Activated naive CD4-positive, alpha-beta T cell (primary cell): ENCODE measurements at regions not wholly inside any gene's neighbourhood (a gene's known extent, or its start where the extent isn't known, plus 50 kb on each side); places are given as distances from the start of the nearest gene placed in this dataset.
"Not testable (repeated sequence)": the region's sequence is repeated elsewhere in the genome, so short reads cannot be mapped to it uniquely, and the experiment has no call there.

Experiments used
- DNase-seq, 4 experiments: peaks; one replicate each; lab custom pipeline; 2025; lab: John Stamatoyannopoulos, UW

DNA sequence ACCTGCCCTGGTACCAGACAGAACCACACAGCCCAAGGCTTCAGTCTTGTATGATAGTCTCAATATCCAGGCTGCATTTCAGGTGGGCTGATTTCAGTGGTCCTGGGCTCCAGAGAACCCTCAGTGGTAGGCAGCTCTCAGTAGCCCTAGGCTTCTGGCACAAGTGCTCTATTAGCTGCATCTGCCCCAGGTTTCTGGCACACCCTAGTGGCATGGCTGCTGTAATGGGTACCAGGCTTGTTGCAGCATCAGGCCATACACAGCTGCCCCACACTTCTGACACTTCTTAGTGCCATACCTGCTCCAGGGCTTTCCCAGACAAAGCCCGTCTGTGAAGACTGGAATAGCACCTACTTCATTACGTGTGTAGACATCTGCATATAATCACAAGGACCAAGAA, 1062.2 kb upstream of the EPHA6 start:
- no peak for DNase-seq

GRCh38 chr3:95758707-95759106, 1055.7 kb upstream of the EPHA6 start:
- DNase-seq, result no peak

DNA sequence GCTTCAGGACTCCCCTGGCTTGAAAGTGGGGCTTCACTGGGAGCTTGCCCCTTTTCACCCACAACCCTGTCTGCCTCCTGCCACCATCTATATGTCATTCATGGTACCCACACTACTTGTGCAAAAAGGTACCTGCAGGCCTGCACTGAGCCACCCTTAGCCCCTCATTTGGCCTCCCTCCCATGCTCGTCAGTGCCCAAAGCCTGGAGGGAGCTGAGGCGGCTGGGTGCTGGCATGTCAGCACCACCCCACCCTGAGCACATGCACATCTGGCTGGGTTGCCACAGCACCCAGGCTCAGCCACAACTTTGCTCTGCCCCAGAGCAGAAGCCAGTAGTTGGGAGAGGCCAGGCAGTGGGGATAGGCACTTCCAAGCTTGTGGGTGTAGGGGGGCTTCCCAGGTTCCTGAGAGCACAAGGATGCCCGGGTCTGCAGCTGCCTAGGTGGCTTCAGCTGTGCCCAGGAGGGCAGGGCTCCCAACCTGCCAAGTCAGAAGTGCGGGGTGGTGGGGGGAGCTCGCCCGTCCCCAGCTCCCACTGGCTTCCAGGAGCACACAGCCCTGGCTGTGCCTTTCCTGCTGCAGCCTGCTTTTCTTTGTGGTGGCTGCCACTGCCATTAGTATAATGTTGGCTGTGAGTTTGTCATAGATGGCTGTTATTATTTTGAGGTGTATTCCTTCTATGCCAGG, 1054.6 kb upstream of the EPHA6 start:
- no peak for DNase-seq

GRCh38 chr3:95775486-95776094, 1038.8 kb upstream of the EPHA6 start:
- no peak for DNase-seq

DNA sequence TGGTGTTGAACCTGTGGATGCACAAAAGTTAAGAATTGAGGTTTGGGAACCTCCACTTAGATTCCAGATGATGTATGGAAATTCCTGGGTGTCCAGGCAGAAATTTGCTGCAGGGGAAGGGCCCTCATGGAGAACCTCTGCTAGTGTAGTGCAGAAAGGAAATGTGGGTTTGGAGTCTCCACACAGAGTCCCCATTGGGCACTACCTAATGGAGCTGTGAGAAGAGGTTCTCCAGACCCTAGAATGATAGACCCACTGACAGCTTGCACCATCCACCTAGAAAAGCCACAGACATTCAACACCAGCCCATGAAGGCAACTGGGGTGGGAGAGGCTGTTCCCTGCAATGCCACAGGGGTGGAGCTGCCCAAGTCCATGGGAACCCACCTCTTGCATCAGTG, 1032.8 kb upstream of the EPHA6 start:
- DNase-seq, result no peak

DNA sequence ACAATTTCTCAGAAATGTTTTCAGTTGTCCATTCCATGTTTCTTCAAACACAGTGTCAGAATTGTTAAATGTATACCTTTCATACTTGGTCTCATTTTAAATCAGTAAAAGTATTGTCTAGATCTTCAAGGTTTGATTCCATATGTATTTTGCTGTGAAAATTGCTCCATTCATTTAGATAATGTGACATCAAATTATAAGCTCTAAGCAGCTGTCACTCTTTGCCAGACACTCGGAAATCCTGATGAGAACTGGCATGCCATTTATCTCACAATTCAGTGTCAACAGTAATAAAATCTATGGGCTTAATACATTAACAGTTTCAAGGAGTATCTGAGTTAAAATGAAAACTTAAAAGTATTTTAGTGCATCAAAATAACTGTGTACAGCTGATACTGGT, 1025.3 kb upstream of the EPHA6 start:
- DNase-seq, result no peak

GRCh38 chr3:95797081-95797480, 1017.3 kb upstream of the EPHA6 start:
- no peak for DNase-seq

DNA sequence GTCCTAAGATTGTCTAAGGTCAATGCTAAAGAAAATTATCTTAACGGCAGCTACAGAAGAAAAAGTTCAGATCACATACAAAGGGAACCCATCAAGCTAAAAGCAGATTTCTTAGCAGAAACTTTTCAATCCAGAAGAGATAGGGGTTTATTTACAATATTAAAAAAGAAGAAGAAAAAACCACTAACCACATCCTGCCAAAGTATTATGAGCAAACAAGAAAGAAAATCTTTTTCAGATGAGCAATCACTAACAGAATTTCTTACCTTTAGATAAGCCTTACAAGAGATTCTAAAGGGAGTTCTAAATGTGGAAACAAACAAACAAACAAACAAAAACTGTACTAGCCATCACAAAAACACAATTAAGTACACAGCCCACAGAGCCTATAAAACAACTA, 1015.8 kb upstream of the EPHA6 start:
- DNase-seq, result no peak

DNA sequence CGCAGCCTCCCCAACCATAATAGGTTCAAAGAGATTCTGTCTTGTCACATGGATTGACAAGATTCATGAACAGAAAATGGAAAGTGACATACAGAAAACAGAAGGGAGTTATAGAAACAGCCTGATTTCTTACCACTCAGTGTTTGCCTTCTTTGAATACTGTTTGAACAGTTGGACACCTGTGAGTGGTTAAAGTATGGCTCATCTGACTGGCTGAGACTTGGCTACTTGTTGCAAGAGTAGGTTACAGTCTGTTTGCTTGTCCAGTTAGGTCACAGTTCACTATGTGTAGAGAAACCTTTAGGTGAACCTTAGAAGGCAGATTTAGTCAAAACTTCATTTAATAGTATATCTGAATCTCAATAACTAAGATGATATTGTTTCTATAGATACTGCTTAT, 1003.9 kb upstream of the EPHA6 start:
- DNase-seq, result no peak

DNA sequence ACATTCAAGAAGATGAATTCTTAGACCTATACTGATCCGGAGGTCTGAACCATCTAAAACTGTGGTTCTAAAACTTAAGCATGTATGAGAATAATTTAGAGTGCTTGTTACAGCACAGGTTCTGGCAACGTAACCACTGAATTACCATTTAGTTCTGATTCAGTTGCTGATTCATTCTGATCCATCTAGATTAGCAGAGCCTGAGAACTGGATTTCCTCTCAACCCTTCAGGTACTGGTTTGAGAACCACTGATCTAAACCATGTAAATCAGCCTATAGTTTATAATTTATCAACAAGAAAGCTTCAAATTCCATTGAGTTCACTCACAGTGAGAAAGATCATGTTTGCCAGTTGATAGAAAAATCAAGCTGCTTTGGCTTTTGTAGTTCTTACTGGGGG, 1001.1 kb upstream of the EPHA6 start:
- DNase-seq, result no peak

DNA sequence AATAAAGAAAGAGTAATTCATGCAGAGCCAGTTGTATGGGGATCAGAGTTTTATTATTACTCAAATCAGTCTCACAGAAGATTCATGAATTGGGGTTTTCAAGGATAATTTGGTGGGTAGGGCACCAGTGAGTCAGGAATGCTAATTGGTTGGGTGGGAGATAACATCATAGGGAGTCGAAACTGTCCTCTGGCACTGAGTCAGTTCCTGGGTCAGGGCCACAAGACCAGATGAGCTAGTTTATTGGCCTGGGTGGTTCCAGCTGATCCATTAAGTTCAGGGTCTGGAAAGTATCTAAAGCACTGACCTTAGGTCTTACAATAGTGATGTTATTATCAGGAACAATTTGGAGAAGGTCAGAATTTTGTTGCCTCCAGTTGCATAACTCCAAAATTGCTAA, 998.6 kb upstream of the EPHA6 start:
- no peak for DNase-seq

DNA sequence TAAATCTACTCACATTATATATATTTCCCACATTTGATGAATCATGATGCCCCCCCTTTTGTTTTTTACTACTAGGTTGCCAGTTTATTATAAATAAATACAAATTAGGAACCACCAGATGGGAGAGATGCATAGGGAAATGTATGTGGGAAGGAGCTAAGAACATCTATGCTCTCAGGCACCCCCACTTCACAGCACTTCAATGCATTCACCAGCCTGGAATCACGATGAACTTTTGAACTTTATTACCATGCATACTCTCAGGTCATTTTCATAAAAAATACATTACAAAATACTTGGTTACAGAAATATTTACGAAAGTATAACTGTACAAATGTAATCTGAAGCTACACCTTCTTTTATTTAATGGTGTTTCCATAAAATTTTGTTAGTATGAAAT, 988.0 kb upstream of the EPHA6 start:
- DNase-seq, result no peak

DNA sequence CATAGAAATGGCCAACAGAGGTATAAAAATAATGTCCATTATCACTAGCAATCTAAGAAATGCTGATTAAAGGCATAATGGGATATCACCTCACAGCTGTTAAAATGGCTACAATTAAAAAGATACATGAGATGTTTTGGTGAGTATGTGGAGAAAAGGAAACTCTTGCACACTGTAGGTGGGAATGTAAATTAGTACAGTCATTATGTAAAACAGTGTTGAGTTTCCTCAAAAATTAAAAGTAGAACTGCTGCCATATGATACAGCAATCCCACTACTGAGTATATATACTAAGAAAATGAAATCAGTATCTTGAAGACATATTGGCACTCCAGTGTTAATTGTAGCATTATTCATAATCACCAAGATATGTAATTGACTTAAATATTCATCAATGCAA, 982.2 kb upstream of the EPHA6 start:
- no peak for DNase-seq

DNA sequence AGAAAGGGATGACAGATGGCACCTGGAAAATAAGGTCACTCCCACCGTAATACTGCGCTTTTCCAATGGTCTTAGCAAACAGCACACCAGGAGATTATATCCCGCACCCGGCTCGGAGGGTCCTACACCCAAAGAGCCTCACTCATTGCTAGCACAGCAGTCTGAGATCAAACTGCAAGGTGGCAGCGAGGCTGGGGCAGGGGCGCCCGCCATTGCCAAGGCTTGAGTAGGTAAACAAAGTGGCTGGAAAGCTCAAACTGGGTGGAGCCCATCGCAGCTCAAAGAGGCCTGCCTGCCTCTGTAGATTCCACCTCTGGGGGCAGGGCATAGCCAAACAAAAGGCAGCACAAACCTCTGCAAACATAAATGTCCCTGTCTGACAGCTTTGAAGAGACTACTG, 953.8 kb upstream of the EPHA6 start:
- not testable (repeated sequence) for DNase-seq

DNA sequence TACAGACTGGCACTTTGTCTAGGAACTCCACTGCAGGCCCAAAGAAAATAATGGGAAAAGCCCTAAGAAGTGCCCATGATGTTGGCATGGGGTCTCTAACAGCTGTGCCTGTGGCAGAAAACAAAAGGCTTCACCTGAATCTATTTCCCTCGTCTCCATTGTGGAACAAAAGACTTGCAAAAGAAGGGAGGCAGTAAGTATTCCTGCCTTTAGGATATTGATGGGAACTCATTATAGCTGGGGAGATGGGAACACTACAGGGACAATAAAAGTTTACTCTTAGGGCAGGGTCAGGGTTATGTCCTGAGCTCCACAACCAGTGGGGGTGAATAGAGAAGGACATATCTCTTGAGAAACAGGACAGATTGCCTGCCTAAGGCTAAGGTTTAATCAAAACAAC, 930.6 kb upstream of the EPHA6 start:
- no peak for DNase-seq

- DNase-seq, result no peak
Observed at GRCh38 chr3:95886616-95887015, 927.8 kb upstream of the EPHA6 start.

GRCh38 chr3:95887114-95887513, 927.3 kb upstream of the EPHA6 start:
- DNase-seq, result no peak

DNA sequence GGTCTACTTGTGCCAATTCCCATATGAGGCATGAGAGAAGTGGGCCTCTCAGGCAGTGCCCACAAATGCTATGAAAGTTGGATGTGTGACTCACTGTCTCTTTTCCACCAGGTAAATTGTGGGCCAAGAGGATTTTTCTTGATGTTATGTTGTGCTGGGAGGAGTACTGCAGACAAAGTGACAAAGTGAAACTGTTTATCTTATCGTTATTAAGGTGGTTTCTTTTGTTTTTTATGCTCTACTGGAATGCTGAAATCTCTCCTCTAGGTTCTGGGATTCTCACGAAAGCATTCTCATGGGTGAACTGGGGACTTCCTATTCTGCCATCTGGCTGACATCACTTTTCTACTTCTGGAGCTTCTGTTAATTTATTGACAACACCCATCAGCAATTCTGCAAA, 919.6 kb upstream of the EPHA6 start:
- DNase-seq, result no peak

- DNase-seq, result no peak
Observed at GRCh38 chr3:95899494-95899893, 914.9 kb upstream of the EPHA6 start.

DNA sequence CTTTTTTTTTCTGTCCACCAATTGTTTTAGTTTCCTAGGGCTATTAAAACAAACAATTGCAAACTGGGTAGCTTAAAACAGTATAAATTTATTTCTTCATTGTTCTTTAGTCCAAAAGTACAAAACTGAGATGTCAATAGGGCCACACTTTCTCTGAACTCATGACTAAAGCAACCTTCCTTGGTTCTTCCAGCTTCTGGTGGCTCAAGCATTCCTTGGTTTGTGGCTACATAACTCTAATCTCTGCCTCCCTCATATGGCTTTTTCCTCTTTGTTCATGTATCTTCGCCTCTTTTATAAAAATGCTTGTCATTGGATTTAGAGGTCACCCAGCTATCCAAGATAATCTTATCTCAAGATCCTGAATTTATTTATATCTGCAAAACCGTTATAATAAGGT, 914.5 kb upstream of the EPHA6 start:
- no peak for DNase-seq

- no peak for DNase-seq
Observed at GRCh38 chr3:95901948-95902347, 912.4 kb upstream of the EPHA6 start.

DNA sequence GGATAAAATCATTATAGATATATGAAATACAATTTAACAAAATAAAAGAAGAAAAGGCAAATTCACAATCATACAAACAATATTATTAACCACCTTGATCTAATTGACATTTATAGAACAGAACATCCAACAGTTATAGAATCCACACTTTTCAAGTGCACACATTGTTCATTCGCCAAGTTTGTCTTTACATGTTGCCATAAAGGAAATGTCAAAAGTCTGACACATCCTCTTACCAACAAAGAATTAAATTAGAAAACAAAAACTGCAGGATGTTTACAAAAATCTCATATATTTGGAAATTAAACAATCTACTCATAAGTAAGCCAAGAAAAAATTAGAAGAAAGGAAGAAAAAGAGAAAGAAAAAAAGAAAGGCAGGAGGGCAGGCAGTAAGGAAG, 909.2 kb upstream of the EPHA6 start:
- DNase-seq, result no peak

- no peak for DNase-seq
Observed at GRCh38 chr3:95911767-95912166, 902.6 kb upstream of the EPHA6 start.

DNA sequence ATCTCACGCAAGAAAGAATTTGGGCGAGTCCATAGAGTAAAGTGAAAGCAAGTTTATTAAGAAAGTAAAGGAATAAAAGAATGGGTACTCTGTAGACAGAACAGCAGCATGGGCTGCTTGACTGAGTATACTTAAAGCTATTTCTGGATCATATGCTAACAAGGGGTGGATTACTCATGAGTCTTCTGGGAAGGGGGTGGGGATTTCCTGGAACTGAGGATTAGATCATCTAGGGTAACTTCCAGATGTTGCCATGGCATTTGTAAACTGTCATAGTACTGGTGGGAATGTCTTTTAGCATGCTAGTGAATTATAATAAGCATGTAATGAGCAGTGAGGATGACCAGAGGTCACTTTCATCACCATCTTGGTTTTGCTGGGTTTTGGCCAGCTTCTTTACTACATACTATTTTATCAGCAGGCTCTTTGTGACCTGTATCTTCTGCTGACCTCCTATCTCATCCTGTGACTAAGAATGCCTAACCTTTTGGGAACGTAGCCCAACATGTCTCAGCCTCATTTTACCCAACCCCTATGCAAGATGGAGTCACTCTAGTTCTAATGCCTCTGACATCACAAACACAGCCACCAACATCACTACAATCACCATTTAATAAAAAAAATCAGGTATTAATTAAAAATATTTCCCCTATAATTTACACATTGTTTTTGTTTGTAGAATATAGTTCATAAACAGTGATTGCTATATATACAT, 890.7 kb upstream of the EPHA6 start:
- no peak for DNase-seq
